ENCODE measurements at regions not wholly inside any gene's neighbourhood (a gene's known extent, or its start where the extent isn't known, plus 50 kb on each side); places are given as distances from the start of the nearest gene placed in this dataset.

GRCh38 chr3:163914567-163914966, 1163.7 kb downstream of the SI start:
- Histone ChIP-seq H3K27ac (ENCODE audit: insufficient read length, low read depth, low read length) (no peak overlapping the region), H3K56ac (ENCODE audit: insufficient read length, low read depth, low read length) (no peak overlapping the region), H4K20me1 (ENCODE audit: control insufficient read depth, insufficient read depth, insufficient read length) (no peaks in the 10 kb centered on the region), H2BK15ac (ENCODE audit: low read depth, low read length) (no peak overlapping the region), H2BK120ac (ENCODE audit: low read depth, low read length, poor library complexity, severe bottlenecking) (no peak overlapping the region), H3T11ph (ENCODE audit: low read length) (no peak overlapping the region), H3K23me2 (ENCODE audit: insufficient read length, low read depth, low read length, poor library complexity, severe bottlenecking) (no peaks in the 10 kb centered on the region), H2BK20ac (ENCODE audit: low read depth, low read length, poor library complexity, severe bottlenecking) (no peak overlapping the region), H2BK5ac (ENCODE audit: insufficient read length, low read length) (no peak overlapping the region), H2AFZ (ENCODE audit: low read length) (no peak overlapping the region), H2BK12ac (ENCODE audit: insufficient read length, low read depth, low read length) (no peak overlapping the region), H4K91ac (ENCODE audit: insufficient read length, low read depth, low read length) (no peak overlapping the region), H2AK5ac (ENCODE audit: insufficient read length, low read length) (no peak overlapping the region), H3K4me2 (ENCODE audit: insufficient read depth, insufficient read length, low read length) (no peak overlapping the region), H3K9ac (ENCODE audit: extremely low read depth, insufficient read length, low read length) (no peak overlapping the region), H3K23ac (ENCODE audit: insufficient read length, low read depth, low read length) (no peak overlapping the region), H3K79me1 (ENCODE audit: insufficient read depth, low read depth, low read length, poor library complexity, severe bottlenecking) (no peaks in the 10 kb centered on the region), H4K5ac (ENCODE audit: insufficient read length, low read depth, low read length) (no peak overlapping the region), H3K79me2 (ENCODE audit: insufficient read depth, low read length) (no peaks in the 10 kb centered on the region), H3K27me3 (ENCODE audit: insufficient read depth, low read length) (no peaks in the 10 kb centered on the region), H4K8ac (replicated peaks; ENCODE audit: insufficient read length, low read depth, low read length) (no peak overlapping the region), H3K4me1 (ENCODE audit: insufficient read depth, low read length) (no peaks in the 10 kb centered on the region), H3K9me3 (ENCODE audit: control insufficient read depth, low read depth, low read length) (no peaks in the 10 kb centered on the region), H3K14ac (ENCODE audit: insufficient read depth, low read length) (no peak overlapping the region), H3K18ac (ENCODE audit: insufficient read length, low read depth, low read length) (no peak overlapping the region), H3K4ac (ENCODE audit: low read depth, low read length) (no peak overlapping the region)
- no peaks in the 10 kb centered on the region for H3K27me3 Mint-ChIP-seq (ENCODE audit: low read depth)
- H3K36me3 Mint-ChIP-seq (ENCODE audit: insufficient read depth in 1 of 3, low read depth in 3 of 3): peaks cover 3 to 21% (median 3%) of the 10 kb centered on the region in 3 experiments; a peak in 6 of 7 replicates
- H3K4me1 Mint-ChIP-seq: peaks cover 5 to 6% of the 10 kb centered on the region in 2 experiments; a peak in 3 of 4 replicates
- DNase-seq: no peak
- H3K4me3 Mint-ChIP-seq: no peak overlapping the region; a peak in 1 of 5 replicates
- no CpG with 5 or more reads among the region's 1 CpG for WGBS (ENCODE audit: extremely low coverage, insufficient read length, low lambda C conversion rate)
- no peak for TF ChIP-seq CTCF (conservative IDR thresholded peaks at IDR 0.05)
- H3K27ac Mint-ChIP-seq: no peak overlapping the region; a peak in 1 of 7 replicates
- peaks cover 1 to 11% of the 10 kb centered on the region in 2 experiments; a peak in 4 of 5 replicates for H3K9me3 Mint-ChIP-seq
